ENCODE measurements at regions not wholly inside any gene's neighbourhood (a gene's known extent, or its start where the extent isn't known, plus 50 kb on each side); places are given as distances from the start of the nearest gene placed in this dataset.

DNA sequence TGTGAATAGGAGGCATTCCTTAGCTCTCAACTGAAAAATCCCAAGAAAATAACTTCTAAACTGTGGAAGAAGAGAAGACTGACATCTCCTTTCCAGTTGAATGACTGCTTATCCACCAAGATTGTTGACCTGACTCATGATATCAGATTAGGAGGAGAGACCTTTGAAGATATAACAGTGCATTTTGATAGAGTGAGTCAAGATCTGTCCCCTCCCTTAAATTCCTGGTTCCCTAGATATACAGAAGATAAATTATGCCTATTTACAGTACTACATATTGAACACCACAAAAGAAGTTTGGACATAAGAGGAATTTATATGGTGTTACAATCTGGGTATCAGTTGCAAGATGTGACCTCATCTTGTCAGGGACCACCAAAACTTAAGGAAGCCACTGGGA lies 285.3 kb upstream of the ZSWIM2 start:
- no peak for DNase-seq (ENCODE audit: low read depth, low spot score)
- no peak overlapping the region for H3K4me2 ChIP-seq (ENCODE audit: control insufficient read depth, insufficient read depth)
- BruUV-seq (replicated peaks): no TSS peak
- H3K9ac ChIP-seq (ENCODE audit: control insufficient read depth, insufficient read depth, low read length): no peak overlapping the region
- H3K27ac ChIP-seq (ENCODE audit: control insufficient read depth, insufficient read depth): no peak overlapping the region
- SMC1A ChIA-PET (ENCODE audit: uncharacterized antibody, unreplicated experiment): interaction anchor here (1.0 to 1.9 kb wide), 2 partner anchors 10 to 31 kb away, joined by 3 to 7 read pairs; no protein-coding TSS in a partner anchor
- no peak for ATAC-seq
- CTCF ChIA-PET: no interaction called here
- H3K9me3 ChIP-seq (replicated peaks; ENCODE audit: control insufficient read depth, insufficient read depth, low read length): no peaks in the 10 kb centered on the region
- no peaks in the 10 kb centered on the region for H3K36me3 ChIP-seq (ENCODE audit: control insufficient read depth in 2 of 2, insufficient read depth in 2 of 2, low read length in 1 of 2)
- no peaks in the 10 kb centered on the region for H3K79me2 ChIP-seq (ENCODE audit: control insufficient read depth, insufficient read depth, low read length)
- POLR2A ChIA-PET: no interaction called here
- in situ Hi-C loops (cut with MboI): no loop called here
- H2AFZ ChIP-seq (ENCODE audit: control insufficient read depth, low read depth, low read length): no peak overlapping the region
- TF ChIP-seq, protein P1, sequence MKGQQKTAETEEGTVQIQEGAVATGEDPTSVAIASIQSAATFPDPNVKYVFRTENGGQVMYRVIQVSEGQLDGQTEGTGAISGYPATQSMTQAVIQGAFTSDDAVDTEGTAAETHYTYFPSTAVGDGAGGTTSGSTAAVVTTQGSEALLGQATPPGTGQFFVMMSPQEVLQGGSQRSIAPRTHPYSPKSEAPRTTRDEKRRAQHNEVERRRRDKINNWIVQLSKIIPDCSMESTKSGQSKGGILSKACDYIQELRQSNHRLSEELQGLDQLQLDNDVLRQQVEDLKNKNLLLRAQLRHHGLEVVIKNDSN (IDR thresholded peaks at IDR 0.05; ENCODE audit: borderline replicate concordance, extremely low read length, insufficient read depth, low read depth, low read length): no peak
- TF ChIP-seq ZBED1 (IDR thresholded peaks at IDR 0.05; ENCODE audit: borderline replicate concordance) (no peak), MXI1 (IDR thresholded peaks at IDR 0.05; ENCODE audit: low read depth, low read length) (no peak), NFYA (IDR thresholded peaks at IDR 0.05; ENCODE audit: borderline replicate concordance, low read depth, low read length) (no peak), HDGF (IDR thresholded peaks at IDR 0.05) (no peak), IKZF2 (IDR thresholded peaks at IDR 0.05) (no peak), ZNF24 (IDR thresholded peaks at IDR 0.05) (no peak)
- TF ChIP-seq, protein P2, sequence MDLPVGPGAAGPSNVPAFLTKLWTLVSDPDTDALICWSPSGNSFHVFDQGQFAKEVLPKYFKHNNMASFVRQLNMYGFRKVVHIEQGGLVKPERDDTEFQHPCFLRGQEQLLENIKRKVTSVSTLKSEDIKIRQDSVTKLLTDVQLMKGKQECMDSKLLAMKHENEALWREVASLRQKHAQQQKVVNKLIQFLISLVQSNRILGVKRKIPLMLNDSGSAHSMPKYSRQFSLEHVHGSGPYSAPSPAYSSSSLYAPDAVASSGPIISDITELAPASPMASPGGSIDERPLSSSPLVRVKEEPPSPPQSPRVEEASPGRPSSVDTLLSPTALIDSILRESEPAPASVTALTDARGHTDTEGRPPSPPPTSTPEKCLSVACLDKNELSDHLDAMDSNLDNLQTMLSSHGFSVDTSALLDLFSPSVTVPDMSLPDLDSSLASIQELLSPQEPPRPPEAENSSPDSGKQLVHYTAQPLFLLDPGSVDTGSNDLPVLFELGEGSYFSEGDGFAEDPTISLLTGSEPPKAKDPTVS (IDR thresholded peaks at IDR 0.05; ENCODE audit: low read depth, low read length): no peak
- TF ChIP-seq, protein P3, sequence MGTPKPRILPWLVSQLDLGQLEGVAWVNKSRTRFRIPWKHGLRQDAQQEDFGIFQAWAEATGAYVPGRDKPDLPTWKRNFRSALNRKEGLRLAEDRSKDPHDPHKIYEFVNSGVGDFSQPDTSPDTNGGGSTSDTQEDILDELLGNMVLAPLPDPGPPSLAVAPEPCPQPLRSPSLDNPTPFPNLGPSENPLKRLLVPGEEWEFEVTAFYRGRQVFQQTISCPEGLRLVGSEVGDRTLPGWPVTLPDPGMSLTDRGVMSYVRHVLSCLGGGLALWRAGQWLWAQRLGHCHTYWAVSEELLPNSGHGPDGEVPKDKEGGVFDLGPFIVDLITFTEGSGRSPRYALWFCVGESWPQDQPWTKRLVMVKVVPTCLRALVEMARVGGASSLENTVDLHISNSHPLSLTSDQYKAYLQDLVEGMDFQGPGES (IDR thresholded peaks at IDR 0.05): no peak
- TF ChIP-seq, protein P4, sequence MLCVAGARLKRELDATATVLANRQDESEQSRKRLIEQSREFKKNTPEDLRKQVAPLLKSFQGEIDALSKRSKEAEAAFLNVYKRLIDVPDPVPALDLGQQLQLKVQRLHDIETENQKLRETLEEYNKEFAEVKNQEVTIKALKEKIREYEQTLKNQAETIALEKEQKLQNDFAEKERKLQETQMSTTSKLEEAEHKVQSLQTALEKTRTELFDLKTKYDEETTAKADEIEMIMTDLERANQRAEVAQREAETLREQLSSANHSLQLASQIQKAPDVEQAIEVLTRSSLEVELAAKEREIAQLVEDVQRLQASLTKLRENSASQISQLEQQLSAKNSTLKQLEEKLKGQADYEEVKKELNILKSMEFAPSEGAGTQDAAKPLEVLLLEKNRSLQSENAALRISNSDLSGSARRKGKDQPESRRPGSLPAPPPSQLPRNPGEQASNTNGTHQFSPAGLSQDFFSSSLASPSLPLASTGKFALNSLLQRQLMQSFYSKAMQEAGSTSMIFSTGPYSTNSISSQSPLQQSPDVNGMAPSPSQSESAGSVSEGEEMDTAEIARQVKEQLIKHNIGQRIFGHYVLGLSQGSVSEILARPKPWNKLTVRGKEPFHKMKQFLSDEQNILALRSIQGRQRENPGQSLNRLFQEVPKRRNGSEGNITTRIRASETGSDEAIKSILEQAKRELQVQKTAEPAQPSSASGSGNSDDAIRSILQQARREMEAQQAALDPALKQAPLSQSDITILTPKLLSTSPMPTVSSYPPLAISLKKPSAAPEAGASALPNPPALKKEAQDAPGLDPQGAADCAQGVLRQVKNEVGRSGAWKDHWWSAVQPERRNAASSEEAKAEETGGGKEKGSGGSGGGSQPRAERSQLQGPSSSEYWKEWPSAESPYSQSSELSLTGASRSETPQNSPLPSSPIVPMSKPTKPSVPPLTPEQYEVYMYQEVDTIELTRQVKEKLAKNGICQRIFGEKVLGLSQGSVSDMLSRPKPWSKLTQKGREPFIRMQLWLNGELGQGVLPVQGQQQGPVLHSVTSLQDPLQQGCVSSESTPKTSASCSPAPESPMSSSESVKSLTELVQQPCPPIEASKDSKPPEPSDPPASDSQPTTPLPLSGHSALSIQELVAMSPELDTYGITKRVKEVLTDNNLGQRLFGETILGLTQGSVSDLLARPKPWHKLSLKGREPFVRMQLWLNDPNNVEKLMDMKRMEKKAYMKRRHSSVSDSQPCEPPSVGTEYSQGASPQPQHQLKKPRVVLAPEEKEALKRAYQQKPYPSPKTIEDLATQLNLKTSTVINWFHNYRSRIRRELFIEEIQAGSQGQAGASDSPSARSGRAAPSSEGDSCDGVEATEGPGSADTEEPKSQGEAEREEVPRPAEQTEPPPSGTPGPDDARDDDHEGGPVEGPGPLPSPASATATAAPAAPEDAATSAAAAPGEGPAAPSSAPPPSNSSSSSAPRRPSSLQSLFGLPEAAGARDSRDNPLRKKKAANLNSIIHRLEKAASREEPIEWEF (IDR thresholded peaks at IDR 0.05; ENCODE audit: insufficient replicate concordance, low read depth, low read length): no peak
- no peaks in the 10 kb centered on the region for H3K27me3 ChIP-seq (replicated peaks in 1 of 2; ENCODE audit: control insufficient read depth in 2 of 2, insufficient read depth in 2 of 2, low read length in 1 of 2)
- no peak for FAIRE-seq
- RAD21 ChIA-PET (ENCODE audit: unreplicated experiment): no interaction called here
- no peak overlapping the region for H3K4me3 ChIP-seq
- H4K20me1 ChIP-seq (ENCODE audit: control insufficient read depth, insufficient read depth): no peaks in the 10 kb centered on the region
- intact Hi-C loops (cut with micrococcal nuclease; ENCODE audit: unreplicated experiment): no loop called here
- H3K4me1 ChIP-seq (ENCODE audit: control insufficient read depth, insufficient read depth, low read length): no peaks in the 10 kb centered on the region

All from GM12878 (cell line).